Thyroid gland (tissue), 4 donors: ENCODE measurements at regions not wholly inside any gene's neighbourhood (a gene's known extent, or its start where the extent isn't known, plus 50 kb on each side); places are given as distances from the start of the nearest gene placed in this dataset.

Experiments
- DNase-seq, 2 donors: peaks; one replicate each; pipeline ENCODE4 v3.0.0-alpha.2; 2019
- H3K27ac ChIP-seq, 3 donors: fragments of 200-600 bp; sonication (generic); 1 replicate in 2 of 3; 2 replicates in 1 of 3; pipeline ENCODE4 v1.5.1; 2016 to 2019; ENCODE audit warnings: mild to moderate bottlenecking in 1 of 3, moderate library complexity in 1 of 3
- H3K27me3 ChIP-seq: fragments of 200-600 bp; sonication (generic); one replicate; pipeline ENCODE4 v1.5.1; 2019
- H3K36me3 ChIP-seq, 2 donors: fragments of 200-600 bp; sonication (generic); one replicate each; pipeline ENCODE4 v1.5.1; 2016 to 2019
- H3K4me1 ChIP-seq, 2 donors: fragments of 200-600 bp; sonication (generic); one replicate each; pipeline ENCODE4 v1.5.1; 2017 to 2019
- H3K4me3 ChIP-seq, 3 donors: fragments of 200-600 bp; sonication (generic); replicated peaks in 1 of 3; 1 replicate in 2 of 3; 2 replicates in 1 of 3; pipeline ENCODE4 v1.5.1; 2016; ENCODE audit warnings: mild to moderate bottlenecking in 1 of 3
- H3K9me3 ChIP-seq: fragments of 200-600 bp; sonication (generic); one replicate; pipeline ENCODE4 v1.5.1; 2017
- POLR2A ChIP-seq, 2 donors: fragments of 450-650 bp; IDR thresholded peaks; one replicate each; pipeline ENCODE4 v1.6.1; 2017; ENCODE audit warnings: antibody characterized with exemption in 2 of 2, mild to moderate bottlenecking in 2 of 2, moderate library complexity in 1 of 2
- WGBS, 2 donors: methylation state at CpG; one replicate each; pipeline ENCODE4 v1.1.5; 2017; 5-methylcytosine and 5-hydroxymethylcytosine counted together
- intact Hi-C: fragments of 100-400 bp; cut with DNase I; formaldehyde crosslinking; loops from one replicate; pipeline ENCODE4 v1.15.1; 2023
- TF ChIP-seq, protein P1 (sequence below), 6 experiments: fragments of 200-600 bp in 3 of 6; fragments of 450-650 bp in 3 of 6; sonication (generic) in 3 of 6; IDR thresholded peaks; one replicate each; pipeline ENCODE4 v1.5.1; 2016 to 2019; ENCODE audit warnings: antibody characterized with exemption in 6 of 6, mild to moderate bottlenecking in 2 of 6, inconsistent platforms in 1 of 6, moderate library complexity in 1 of 6

- intact Hi-C loops = no loop called here
- Histone ChIP-seq H3K4me3 (no peak overlapping the region), H3K4me1 (no peaks in the 10 kb centered on the region), H3K27me3 (no peaks in the 10 kb centered on the region), H3K9me3 (no peaks in the 10 kb centered on the region), H3K36me3 (no peaks in the 10 kb centered on the region), H3K27ac (no peak overlapping the region)
- WGBS, 2 donors = 57 to 69% methylated on average over 2 to 5 of the region's 5 CpGs
- TF ChIP-seq, protein P1, sequence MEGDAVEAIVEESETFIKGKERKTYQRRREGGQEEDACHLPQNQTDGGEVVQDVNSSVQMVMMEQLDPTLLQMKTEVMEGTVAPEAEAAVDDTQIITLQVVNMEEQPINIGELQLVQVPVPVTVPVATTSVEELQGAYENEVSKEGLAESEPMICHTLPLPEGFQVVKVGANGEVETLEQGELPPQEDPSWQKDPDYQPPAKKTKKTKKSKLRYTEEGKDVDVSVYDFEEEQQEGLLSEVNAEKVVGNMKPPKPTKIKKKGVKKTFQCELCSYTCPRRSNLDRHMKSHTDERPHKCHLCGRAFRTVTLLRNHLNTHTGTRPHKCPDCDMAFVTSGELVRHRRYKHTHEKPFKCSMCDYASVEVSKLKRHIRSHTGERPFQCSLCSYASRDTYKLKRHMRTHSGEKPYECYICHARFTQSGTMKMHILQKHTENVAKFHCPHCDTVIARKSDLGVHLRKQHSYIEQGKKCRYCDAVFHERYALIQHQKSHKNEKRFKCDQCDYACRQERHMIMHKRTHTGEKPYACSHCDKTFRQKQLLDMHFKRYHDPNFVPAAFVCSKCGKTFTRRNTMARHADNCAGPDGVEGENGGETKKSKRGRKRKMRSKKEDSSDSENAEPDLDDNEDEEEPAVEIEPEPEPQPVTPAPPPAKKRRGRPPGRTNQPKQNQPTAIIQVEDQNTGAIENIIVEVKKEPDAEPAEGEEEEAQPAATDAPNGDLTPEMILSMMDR (IDR thresholded peaks at IDR 0.05) = no peak
- no peak for TF ChIP-seq POLR2A (IDR thresholded peaks at IDR 0.05)
- no peak for DNase-seq
These were observed 759.9 kb downstream of the IPMK start for GRCh38 chr10:57507788-57508187.

GRCh38 chr10:57506414-57507094, 761.1 kb downstream of the IPMK start:
- H3K4me1 ChIP-seq = no peaks in the 10 kb centered on the region
- H3K9me3 ChIP-seq = no peaks in the 10 kb centered on the region
- DNase-seq = no peak
- intact Hi-C loops = no loop called here
- no peaks in the 10 kb centered on the region for H3K27me3 ChIP-seq
- 80 to 88% methylated on average over 9 to 10 of the region's 10 CpGs for WGBS, 2 donors
- no peak for TF ChIP-seq POLR2A (IDR thresholded peaks at IDR 0.05)
- TF ChIP-seq, protein P1 (IDR thresholded peaks at IDR 0.05) = no peak
- H3K36me3 ChIP-seq = no peaks in the 10 kb centered on the region
- no peak overlapping the region for H3K27ac ChIP-seq
- H3K4me3 ChIP-seq = no peak overlapping the region

DNA sequence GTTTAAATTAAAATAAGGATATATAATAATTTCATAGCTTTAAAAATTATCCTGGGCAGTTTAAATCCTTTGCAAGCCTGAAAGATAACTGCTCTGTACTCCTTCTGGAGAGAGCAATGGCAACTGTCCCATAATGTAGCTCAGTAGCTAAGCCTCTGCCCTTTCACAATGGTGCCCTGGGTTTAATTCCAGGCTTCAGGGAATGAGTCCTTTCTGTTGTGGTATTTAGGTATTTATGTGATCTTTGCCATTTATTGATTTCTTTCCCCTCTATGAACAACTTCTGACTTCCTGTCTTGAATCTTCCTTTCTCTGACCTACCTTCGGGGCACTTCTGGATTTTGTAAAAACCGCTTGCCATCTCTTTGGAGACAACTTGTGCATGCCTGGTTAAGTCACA, 773.2 kb downstream of the IPMK start:
- Histone ChIP-seq H3K36me3 (no peaks in the 10 kb centered on the region), H3K9me3 (no peaks in the 10 kb centered on the region), H3K4me1 (no peaks in the 10 kb centered on the region), H3K4me3 (no peak overlapping the region), H3K27me3 (no peaks in the 10 kb centered on the region), H3K27ac (no peak overlapping the region)
- TF ChIP-seq POLR2A (IDR thresholded peaks at IDR 0.05) = no peak
- TF ChIP-seq, protein P1 (IDR thresholded peaks at IDR 0.05) = no peak
- 70 to 80% methylated on average over 2 of the region's 2 CpGs for WGBS, 2 donors
- intact Hi-C loops = no loop called here
- DNase-seq = no peak

DNA sequence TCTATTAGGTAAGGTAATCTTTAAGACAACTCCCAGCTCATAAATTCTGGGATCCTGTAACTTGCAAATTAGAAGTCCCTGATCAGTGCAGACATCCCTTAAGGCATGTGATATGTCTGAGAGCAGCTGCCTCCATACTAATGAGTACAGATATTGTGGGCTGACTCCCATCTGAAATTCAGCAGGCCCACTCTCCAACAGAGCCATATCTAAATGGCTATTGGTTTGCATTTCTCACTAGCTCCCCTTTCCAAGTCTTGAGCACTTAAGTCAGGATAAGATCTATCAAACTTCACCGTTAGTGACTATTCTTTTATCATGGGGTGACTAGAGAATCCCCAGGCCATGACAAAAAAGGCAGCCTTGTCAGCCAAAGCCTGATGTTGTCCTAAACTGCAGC, 785.4 kb downstream of the IPMK start:
- TF ChIP-seq POLR2A (IDR thresholded peaks at IDR 0.05) = no peak
- TF ChIP-seq, protein P1 (IDR thresholded peaks at IDR 0.05) = no peak
- Histone ChIP-seq H3K4me1 (no peaks in the 10 kb centered on the region), H3K27me3 (no peaks in the 10 kb centered on the region), H3K36me3 (no peaks in the 10 kb centered on the region), H3K4me3 (no peak overlapping the region), H3K27ac (no peak overlapping the region), H3K9me3 (no peaks in the 10 kb centered on the region)
- intact Hi-C loops = no loop called here
- DNase-seq = no peak
- 32 to 52% methylated on average over 1 of the region's 1 CpG for WGBS, 2 donors

DNA sequence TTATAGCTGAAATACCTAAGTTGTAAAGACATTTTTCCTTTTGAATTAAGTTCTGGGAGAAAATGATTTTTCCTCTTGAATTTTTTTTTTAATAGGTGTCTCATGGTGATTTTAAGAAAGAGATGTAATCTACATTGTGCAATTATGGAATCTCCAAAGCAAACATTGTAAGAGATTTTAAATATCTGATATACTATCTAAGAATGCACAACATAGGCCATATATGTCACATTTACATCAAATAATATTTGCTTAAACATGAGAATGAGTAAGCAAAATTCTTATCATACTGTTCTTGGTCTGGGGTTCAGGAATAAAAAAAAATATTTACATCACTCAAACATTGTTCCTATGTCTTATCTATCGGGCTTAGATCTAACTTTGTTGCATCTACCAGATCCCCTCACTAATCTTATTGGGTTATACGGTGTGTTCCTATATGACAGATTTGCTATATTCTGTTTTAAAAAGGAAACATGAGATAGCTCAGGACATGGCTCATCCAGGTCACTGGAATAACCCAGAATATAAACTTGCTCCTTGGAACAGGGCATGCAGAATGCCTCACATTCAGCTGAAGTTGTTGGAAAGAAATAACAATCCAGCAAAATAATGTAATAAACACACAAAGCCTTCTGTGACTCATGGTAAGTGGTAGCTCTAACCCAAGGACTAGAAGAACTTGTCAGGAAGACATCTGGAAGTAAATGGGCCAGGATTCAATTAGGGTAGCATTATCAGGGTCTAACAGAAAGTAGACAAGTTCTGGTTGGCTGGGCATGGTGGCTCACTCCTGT, 794.7 kb downstream of the IPMK start:
- 85 to 92% methylated on average over 2 of the region's 2 CpGs for WGBS, 2 donors
- no peaks in the 10 kb centered on the region for H3K36me3 ChIP-seq
- H3K27ac ChIP-seq = no peak overlapping the region
- DNase-seq = no peak
- no peaks in the 10 kb centered on the region for H3K4me1 ChIP-seq
- TF ChIP-seq, protein P1 (IDR thresholded peaks at IDR 0.05) = no peak
- TF ChIP-seq POLR2A (IDR thresholded peaks at IDR 0.05) = no peak
- no peaks in the 10 kb centered on the region for H3K27me3 ChIP-seq
- no peak overlapping the region for H3K4me3 ChIP-seq
- intact Hi-C loops = no loop called here
- no peaks in the 10 kb centered on the region for H3K9me3 ChIP-seq
